ENCODE measurements at regions not wholly inside any gene's neighbourhood (a gene's known extent, or its start where the extent isn't known, plus 50 kb on each side); places are given as distances from the start of the nearest gene placed in this dataset.

GRCh38 chr7:156238366-156239133 is 402.0 kb upstream of the RNF32 start:
- 67% methylated on average over 19 of the region's 19 CpGs for WGBS (ENCODE audit: low lambda C conversion rate)
- ChIA-PET CTCF (ENCODE audit: low intra/inter-chr PET ratio, low total read pairs) (no interaction called here), POLR2A (no interaction called here)
- Histone ChIP-seq H3K4me3 (replicated peaks in 1 of 3; ENCODE audit: insufficient read depth in 1 of 3, low read depth in 2 of 3, low read length in 3 of 3) (no peak overlapping the region), H3K4me1 (ENCODE audit: insufficient read depth, low read length) (no peaks in the 10 kb centered on the region), H3K36me3 (replicated peaks in 1 of 2; ENCODE audit: control insufficient read depth in 1 of 2, insufficient read depth in 2 of 2, low read length in 2 of 2) (no peaks in the 10 kb centered on the region), H3K9me3 (ENCODE audit: low read length) (no peaks in the 10 kb centered on the region), H3K27me3 (ENCODE audit: control insufficient read depth in 1 of 2, insufficient read depth in 2 of 2, low read length in 2 of 2) (peaks cover 1 to 38% of the 10 kb centered on the region in 2 experiments; a peak in 3 of 5 replicates), H3K9ac (ENCODE audit: insufficient read depth, low read depth, low read length) (no peak overlapping the region), H2AFZ (ENCODE audit: low read length) (no peak overlapping the region), H3K79me2 (ENCODE audit: insufficient read depth, low read length) (no peaks in the 10 kb centered on the region), H3K27ac (ENCODE audit: extremely low read length, insufficient read depth, low read length) (no peak overlapping the region), H4K20me1 (ENCODE audit: insufficient read depth, low read length) (no peaks in the 10 kb centered on the region), H3K4me2 (ENCODE audit: low read depth, low read length) (no peak overlapping the region)
- in situ Hi-C loops (cut with HindIII; ENCODE audit: extremely low pct_ligation_motif_present, low pct_unique_long_range_greater_than_20kb) (no loop called here), intact Hi-C loops (cut with micrococcal nuclease; ENCODE audit: unreplicated experiment) (no loop called here)
- FAIRE-seq (no peak), ATAC-seq (no peak), DNase-seq (ENCODE audit: low spot score) (no peak)
- BruUV-seq (replicated peaks): no TSS peak
- TF ChIP-seq ZNF44 (CRISPR knock-in tag; IDR thresholded peaks at IDR 0.05) (no peak), CHCHD3 (CRISPR knock-in tag; IDR thresholded peaks at IDR 0.05) (no peak), TERF1 (CRISPR knock-in tag; IDR thresholded peaks at IDR 0.05) (no peak), IRX3 (CRISPR knock-in tag; IDR thresholded peaks at IDR 0.05; ENCODE audit: borderline replicate concordance, low read depth) (no peak), YEATS4 (CRISPR knock-in tag; IDR thresholded peaks at IDR 0.05; ENCODE audit: borderline replicate concordance) (no peak), ZBTB20 (CRISPR knock-in tag; IDR thresholded peaks at IDR 0.05; ENCODE audit: borderline replicate concordance, low read depth) (no peak), HNRNPUL1 (IDR thresholded peaks at IDR 0.05; ENCODE audit: low read depth, low read length) (no peak)

- H3K4me3 ChIP-seq (replicated peaks in 1 of 3; ENCODE audit: insufficient read depth in 1 of 3, low read depth in 2 of 3, low read length in 3 of 3): no peak overlapping the region
- intact Hi-C loops (cut with micrococcal nuclease; ENCODE audit: unreplicated experiment): no loop called here
- BruUV-seq (replicated peaks): no TSS peak
- H3K9ac ChIP-seq (ENCODE audit: insufficient read depth, low read depth, low read length): no peak overlapping the region
- POLR2A ChIA-PET: no interaction called here
- in situ Hi-C loops (cut with HindIII; ENCODE audit: extremely low pct_ligation_motif_present, low pct_unique_long_range_greater_than_20kb): no loop called here
- DNase-seq (ENCODE audit: low spot score) (no peak), FAIRE-seq (no peak), ATAC-seq (no peak)
- H3K36me3 ChIP-seq (replicated peaks in 1 of 2; ENCODE audit: control insufficient read depth in 1 of 2, insufficient read depth in 2 of 2, low read length in 2 of 2): no peaks in the 10 kb centered on the region
- H3K27me3 ChIP-seq (ENCODE audit: control insufficient read depth in 1 of 2, insufficient read depth in 2 of 2, low read length in 2 of 2): peaks cover 1 to 47% of the 10 kb centered on the region in 2 experiments; a peak in 4 of 5 replicates
- H3K9me3 ChIP-seq (ENCODE audit: low read length): no peaks in the 10 kb centered on the region
- WGBS (ENCODE audit: low lambda C conversion rate): 55% methylated on average over 5 of the region's 6 CpGs
- no peak overlapping the region for H3K27ac ChIP-seq (ENCODE audit: extremely low read length, insufficient read depth, low read length)
- no peaks in the 10 kb centered on the region for H4K20me1 ChIP-seq (ENCODE audit: insufficient read depth, low read length)
- CTCF ChIA-PET (ENCODE audit: low intra/inter-chr PET ratio, low total read pairs): no interaction called here
- H3K79me2 ChIP-seq (ENCODE audit: insufficient read depth, low read length): no peaks in the 10 kb centered on the region
- no peak overlapping the region for H3K4me2 ChIP-seq (ENCODE audit: low read depth, low read length)
- H2AFZ ChIP-seq (ENCODE audit: low read length): no peak overlapping the region
- no peaks in the 10 kb centered on the region for H3K4me1 ChIP-seq (ENCODE audit: insufficient read depth, low read length)
- TF ChIP-seq HNRNPUL1 (IDR thresholded peaks at IDR 0.05; ENCODE audit: low read depth, low read length) (no peak), ZNF577 (CRISPR knock-in tag; IDR thresholded peaks at IDR 0.05; ENCODE audit: borderline replicate concordance, low read depth) (no peak), ZNF614 (CRISPR knock-in tag; IDR thresholded peaks at IDR 0.05; ENCODE audit: borderline replicate concordance) (no peak), ETV5 (CRISPR knock-in tag; IDR thresholded peaks at IDR 0.05; ENCODE audit: borderline replicate concordance) (no peak), XRCC5 (optimal IDR thresholded peaks at IDR 0.05; ENCODE audit: low read length) (no peak)
These were observed 403.0 kb upstream of the RNF32 start for GRCh38 chr7:156237614-156238013.

Data from HepG2 (cell line).